Parathyroid adenoma (tissue), 2 donors: ENCODE measurements at regions not wholly inside any gene's neighbourhood (a gene's known extent, or its start where the extent isn't known, plus 50 kb on each side); places are given as distances from the start of the nearest gene placed in this dataset.

ENCODE experiments used
- H2AFZ ChIP-seq: fragments of 300-600 bp; sonication (generic); one replicate; pipeline ENCODE4 v1.7.0; 2017; ENCODE audit warnings: antibody characterized with exemption, mild to moderate bottlenecking
- H3K27ac ChIP-seq: fragments of 300-600 bp; sonication (generic); one replicate; pipeline ENCODE4 v1.7.0; 2017
- H3K27me3 ChIP-seq: fragments of 300-600 bp; sonication (generic); one replicate; pipeline ENCODE4 v1.7.0; 2017; ENCODE audit warnings: low read length; ENCODE audit not compliant: control insufficient read depth, insufficient read depth
- H3K36me3 ChIP-seq: fragments of 300-600 bp; sonication (generic); one replicate; pipeline ENCODE4 v1.7.0; 2017; ENCODE audit warnings: low read length; ENCODE audit not compliant: control insufficient read depth, insufficient read depth
- H3K4me1 ChIP-seq: fragments of 300-600 bp; sonication (generic); one replicate; pipeline ENCODE4 v1.7.0; 2017; ENCODE audit warnings: control low read depth
- H3K4me2 ChIP-seq: fragments of 300-600 bp; sonication (generic); one replicate; pipeline ENCODE4 v1.7.0; 2017; ENCODE audit warnings: low read length
- H3K4me3 ChIP-seq: fragments of 300-600 bp; sonication (generic); one replicate; pipeline ENCODE4 v1.7.0; 2017; ENCODE audit warnings: low read depth, low read length
- H3K79me2 ChIP-seq: fragments of 300-600 bp; sonication (generic); one replicate; pipeline ENCODE4 v1.7.0; 2017; ENCODE audit warnings: control low read depth
- H3K9ac ChIP-seq: fragments of 300-600 bp; sonication (generic); one replicate; pipeline ENCODE4 v1.7.0; 2017; ENCODE audit warnings: mild to moderate bottlenecking
- H3K9me3 ChIP-seq: fragments of 300-600 bp; sonication (generic); one replicate; pipeline ENCODE4 v1.7.0; 2017; ENCODE audit warnings: low read length; ENCODE audit not compliant: control insufficient read depth
- CTCF ChIP-seq: fragments of 300-600 bp; sonication (generic); IDR thresholded peaks from one replicate; pipeline ENCODE4 v1.7.0; 2017; ENCODE audit warnings: antibody characterized with exemption, mild to moderate bottlenecking
- donor health status: primary hyperparathyroidism.

- Histone ChIP-seq H3K36me3 (no peaks in the 10 kb centered on the region), H3K4me3 (no peak overlapping the region), H3K27ac (no peak overlapping the region), H3K27me3 (no peaks in the 10 kb centered on the region), H3K9me3 (no peaks in the 10 kb centered on the region), H3K4me2 (no peak overlapping the region), H2AFZ (no peak overlapping the region), H3K4me1 (no peaks in the 10 kb centered on the region), H3K9ac (no peak overlapping the region), H3K79me2 (no peaks in the 10 kb centered on the region)
- TF ChIP-seq CTCF: no peak
These were observed 1276.7 kb upstream of the PIK3C3 start for GRCh38 chr18:40678318-40678717.

DNA sequence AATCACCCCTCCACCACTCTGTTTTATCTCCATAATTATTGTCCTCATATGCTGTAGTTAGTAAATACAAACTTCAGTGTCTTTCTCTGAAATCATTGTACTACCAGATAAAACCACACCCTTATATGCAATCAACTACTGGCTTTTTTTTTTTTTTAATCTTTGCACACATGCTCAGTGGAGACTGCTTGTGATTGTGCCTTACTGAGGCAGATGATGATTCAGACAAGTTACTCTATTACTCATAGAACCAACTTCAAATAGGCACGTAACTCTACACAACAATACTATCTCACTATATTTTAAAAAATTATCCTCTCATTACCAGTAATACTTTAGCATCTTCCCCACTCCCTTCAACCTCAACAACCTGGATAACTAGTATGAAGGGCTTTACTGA, 1278.4 kb upstream of the PIK3C3 start:
- Histone ChIP-seq H3K27ac (no peak overlapping the region), H3K4me3 (no peak overlapping the region), H3K4me2 (no peak overlapping the region), H3K4me1 (no peaks in the 10 kb centered on the region), H3K9me3 (no peaks in the 10 kb centered on the region), H3K36me3 (no peaks in the 10 kb centered on the region), H3K9ac (no peak overlapping the region), H2AFZ (no peak overlapping the region), H3K27me3 (no peaks in the 10 kb centered on the region), H3K79me2 (no peaks in the 10 kb centered on the region)
- TF ChIP-seq CTCF: no peak

DNA sequence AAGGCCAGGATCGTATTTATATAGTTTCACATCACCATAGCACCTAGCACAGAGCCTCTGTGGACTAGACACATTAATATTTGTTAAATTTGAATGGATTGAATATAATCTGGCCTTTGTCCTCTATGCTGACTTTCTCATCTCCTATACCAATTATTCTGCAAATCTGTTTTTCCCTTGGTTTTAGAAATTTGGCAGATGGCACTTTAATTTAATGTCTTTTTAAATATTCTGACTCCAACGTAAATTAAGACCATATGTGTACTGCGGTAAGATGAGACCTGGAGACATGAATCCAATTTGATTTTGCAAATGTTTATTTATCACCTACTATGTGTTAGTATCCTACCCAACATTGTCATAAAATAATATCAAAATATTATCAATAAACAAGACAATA, 1281.9 kb upstream of the PIK3C3 start:
- no peak overlapping the region for H3K9ac ChIP-seq
- no peaks in the 10 kb centered on the region for H3K27me3 ChIP-seq
- H3K4me1 ChIP-seq: no peaks in the 10 kb centered on the region
- no peaks in the 10 kb centered on the region for H3K79me2 ChIP-seq
- no peaks in the 10 kb centered on the region for H3K9me3 ChIP-seq
- TF ChIP-seq CTCF: no peak
- no peak overlapping the region for H2AFZ ChIP-seq
- no peak overlapping the region for H3K4me2 ChIP-seq
- no peaks in the 10 kb centered on the region for H3K36me3 ChIP-seq
- H3K4me3 ChIP-seq: no peak overlapping the region
- no peak overlapping the region for H3K27ac ChIP-seq

DNA sequence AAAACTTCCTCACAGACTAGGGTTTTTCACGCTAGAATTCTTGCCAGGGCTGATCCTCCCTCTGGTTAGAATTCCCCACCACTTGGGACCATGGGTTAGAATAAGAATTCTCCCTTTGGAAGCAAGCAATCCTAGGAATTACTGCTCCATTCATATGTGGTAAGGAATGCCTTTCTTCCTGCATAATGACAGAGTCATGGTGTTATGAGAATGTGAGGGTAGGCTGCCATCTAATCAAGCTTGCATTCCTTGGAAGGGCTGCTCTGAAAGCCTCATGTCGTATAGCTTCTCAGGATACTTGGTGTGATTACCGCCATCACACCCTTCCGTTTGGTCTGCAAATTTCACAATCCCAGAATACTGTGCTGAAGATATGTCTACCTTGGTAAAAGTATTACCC, 1282.4 kb upstream of the PIK3C3 start:
- no peaks in the 10 kb centered on the region for H3K27me3 ChIP-seq

More for the DNA sequence above, 1282.4 kb upstream of the PIK3C3 start:
- H3K27ac ChIP-seq: no peak overlapping the region
- no peak overlapping the region for H3K9ac ChIP-seq
- H3K9me3 ChIP-seq: no peaks in the 10 kb centered on the region
- no peak for TF ChIP-seq CTCF
- H3K4me2 ChIP-seq: no peak overlapping the region
- H2AFZ ChIP-seq: no peak overlapping the region
- no peak overlapping the region for H3K4me3 ChIP-seq
- H3K79me2 ChIP-seq: no peaks in the 10 kb centered on the region
- H3K4me1 ChIP-seq: no peaks in the 10 kb centered on the region
- H3K36me3 ChIP-seq: no peaks in the 10 kb centered on the region
